Progenitor cell of endocrine pancreas (in vitro differentiated cells): ENCODE measurements at regions not wholly inside any gene's neighbourhood (a gene's known extent, or its start where the extent isn't known, plus 50 kb on each side); places are given as distances from the start of the nearest gene placed in this dataset.

Experiments used
- DNase-seq: peaks from one replicate; pipeline ENCODE4 v3.0.0; 2021; ENCODE audit warnings: low spot score; ENCODE audit not compliant: unreplicated experiment
- H3K27ac Mint-ChIP-seq: 2 replicates; pipeline ENCODE4 v1.8.0; 2021; ENCODE audit warnings: mild to moderate bottlenecking, moderate library complexity, mixed read lengths
- H3K27me3 Mint-ChIP-seq: 2 replicates; pipeline ENCODE4 v1.8.0; 2021; ENCODE audit warnings: mixed read lengths
- H3K36me3 Mint-ChIP-seq: 2 replicates; pipeline ENCODE4 v1.8.0; 2022; ENCODE audit warnings: mixed read lengths; ENCODE audit not compliant: insufficient read depth
- H3K4me1 Mint-ChIP-seq: 2 replicates; pipeline ENCODE4 v1.8.0; 2021; ENCODE audit warnings: low read depth, mixed read lengths
- H3K4me3 Mint-ChIP-seq: 2 replicates; pipeline ENCODE4 v1.8.0; 2021; ENCODE audit warnings: low read depth, mild to moderate bottlenecking, moderate library complexity, mixed read lengths
- H3K9me3 Mint-ChIP-seq: 2 replicates; pipeline ENCODE4 v1.8.0; 2021; ENCODE audit warnings: low read depth, mixed read lengths
- CTCF ChIP-seq: fragments of 200-600 bp; sonication (generic); IDR thresholded peaks from one replicate; pipeline ENCODE4 v1.5.0; 2021; ENCODE audit warnings: antibody characterized with exemption, mild to moderate bottlenecking; ENCODE audit not compliant: unreplicated experiment

GRCh38 chr4:176979416-176979815 is 186.7 kb upstream of the VEGFC start:
- no peak overlapping the region for H3K27ac Mint-ChIP-seq

GRCh38 chr4:176981074-176981473 is 188.4 kb upstream of the VEGFC start:
- no peak overlapping the region for H3K27ac Mint-ChIP-seq
- TF ChIP-seq CTCF, result no peak
- no peak for DNase-seq

More at GRCh38 chr4:176979416-176979815, 186.7 kb upstream of the VEGFC start:
- Mint-ChIP-seq H3K4me1 (peaks cover 4% of the 10 kb centered on the region), H3K9me3 (no peaks in the 10 kb centered on the region), H3K36me3 (no peaks in the 10 kb centered on the region), H3K4me3 (no peak overlapping the region), H3K27me3 (no peaks in the 10 kb centered on the region)
- TF ChIP-seq CTCF, result no peak
- no peak for DNase-seq

GRCh38 chr4:176981551-176981950 is 188.8 kb upstream of the VEGFC start:
- H3K27me3 Mint-ChIP-seq, result no peaks in the 10 kb centered on the region
- no peak overlapping the region for H3K4me3 Mint-ChIP-seq
- TF ChIP-seq CTCF, result no peak
- DNase-seq, result no peak
- H3K9me3 Mint-ChIP-seq, result no peaks in the 10 kb centered on the region
- H3K36me3 Mint-ChIP-seq, result no peaks in the 10 kb centered on the region
- H3K4me1 Mint-ChIP-seq, result peaks cover 4% of the 10 kb centered on the region
- no peak overlapping the region for H3K27ac Mint-ChIP-seq

More at GRCh38 chr4:176981074-176981473, 188.4 kb upstream of the VEGFC start:
- Mint-ChIP-seq H3K4me3 (no peak overlapping the region), H3K27me3 (no peaks in the 10 kb centered on the region), H3K4me1 (peaks cover 4% of the 10 kb centered on the region), H3K9me3 (no peaks in the 10 kb centered on the region), H3K36me3 (no peaks in the 10 kb centered on the region)

GRCh38 chr4:176988226-176988625 is 195.5 kb upstream of the VEGFC start:
- no peaks in the 10 kb centered on the region for H3K36me3 Mint-ChIP-seq
- no peak overlapping the region for H3K4me3 Mint-ChIP-seq
- no peaks in the 10 kb centered on the region for H3K4me1 Mint-ChIP-seq
- no peaks in the 10 kb centered on the region for H3K9me3 Mint-ChIP-seq
- DNase-seq, result no peak
- no peak for TF ChIP-seq CTCF
- no peak overlapping the region for H3K27ac Mint-ChIP-seq
- no peaks in the 10 kb centered on the region for H3K27me3 Mint-ChIP-seq

GRCh38 chr4:176989186-176989585 is 196.5 kb upstream of the VEGFC start:
- H3K9me3 Mint-ChIP-seq, result no peaks in the 10 kb centered on the region
- H3K27ac Mint-ChIP-seq, result no peak overlapping the region
- no peak for TF ChIP-seq CTCF
- no peak overlapping the region for H3K4me3 Mint-ChIP-seq
- H3K36me3 Mint-ChIP-seq, result no peaks in the 10 kb centered on the region
- H3K4me1 Mint-ChIP-seq, result no peaks in the 10 kb centered on the region
- H3K27me3 Mint-ChIP-seq, result no peaks in the 10 kb centered on the region
- DNase-seq, result no peak
